Superior temporal gyrus (tissue), 1 donor: ENCODE measurements at regions not wholly inside any gene's neighbourhood (a gene's known extent, or its start where the extent isn't known, plus 50 kb on each side); places are given as distances from the start of the nearest gene placed in this dataset.

Experiments
- DNase-seq: peaks from one replicate; pipeline ENCODE4 v3.0.0-alpha.2; 2016; ENCODE audit errors: extremely low spot score

DNA sequence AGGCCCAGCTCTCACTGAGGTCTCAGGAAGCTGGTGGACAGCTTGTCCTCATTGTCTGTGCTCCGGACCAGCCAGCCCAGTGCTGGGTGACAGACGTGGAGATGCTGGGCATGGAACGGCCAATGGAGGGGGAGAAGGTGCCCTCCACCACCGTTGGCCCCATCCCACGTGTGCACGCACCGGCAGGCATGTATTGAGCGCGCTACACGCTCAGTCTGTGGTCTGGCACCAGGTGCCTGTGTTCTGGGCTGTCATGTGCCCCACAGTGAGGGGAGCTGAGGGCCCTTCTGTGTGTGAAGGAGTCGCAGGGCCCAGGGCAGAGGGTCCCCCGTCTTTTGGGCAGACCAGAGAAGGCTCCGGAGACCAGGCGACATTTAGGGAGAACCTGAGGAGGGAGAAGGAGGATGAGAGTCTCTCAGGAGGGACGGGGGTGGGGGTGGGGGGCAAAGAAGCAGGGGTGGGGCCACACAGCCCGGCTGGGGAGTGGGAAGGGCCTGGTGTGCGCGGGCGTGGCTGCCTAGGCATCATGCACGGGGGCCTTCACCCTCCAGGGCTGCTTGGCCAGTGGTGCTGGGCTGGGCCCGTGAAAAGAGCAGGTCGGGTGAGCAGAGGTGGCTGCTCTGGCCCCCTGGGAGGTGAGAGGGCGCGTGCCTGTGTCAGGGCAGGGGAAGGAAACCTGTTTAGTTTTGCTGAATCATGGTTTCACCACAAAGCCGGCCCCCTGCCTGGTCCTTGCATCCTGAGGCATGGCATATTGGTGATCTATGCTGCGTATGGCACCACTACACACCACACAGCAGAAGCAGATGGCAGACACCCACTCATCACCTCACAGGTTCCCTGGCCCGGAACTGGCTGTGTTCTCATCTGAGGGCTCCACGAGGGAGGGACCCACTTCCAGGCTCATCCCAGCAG is 86.7 kb upstream of the TTC34 start:
- DNase-seq = no peak

DNA sequence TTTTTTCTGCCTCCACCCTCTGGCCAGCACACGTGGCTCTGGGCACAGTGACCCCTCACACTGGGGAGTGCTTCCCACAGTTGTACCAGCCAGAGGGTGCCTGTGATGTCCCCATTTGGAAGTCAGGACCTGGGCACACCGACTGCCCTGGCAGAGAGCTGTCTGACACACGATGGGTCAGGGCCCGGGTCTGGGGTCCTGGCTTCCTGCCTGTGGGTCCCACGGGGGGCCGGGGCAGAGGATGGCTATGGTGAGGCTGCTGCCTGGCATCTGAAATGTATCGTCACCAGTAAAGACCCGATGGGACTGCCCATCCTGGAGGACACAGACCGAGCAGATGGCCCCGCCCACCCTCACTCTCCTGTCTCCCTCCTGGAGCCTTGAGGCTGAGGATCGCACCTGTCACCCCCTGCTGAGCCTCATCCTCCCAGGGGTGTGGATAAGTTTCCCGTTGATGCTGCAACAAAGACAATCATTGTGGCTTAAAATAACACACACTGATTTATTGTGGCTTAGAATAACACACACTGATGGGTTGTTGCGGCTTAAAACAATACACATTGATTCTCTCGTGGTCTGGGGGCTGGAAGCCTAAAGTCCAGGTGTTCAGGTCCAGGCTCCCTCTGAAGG is 88.8 kb upstream of the TTC34 start:
- DNase-seq = no peak

DNA sequence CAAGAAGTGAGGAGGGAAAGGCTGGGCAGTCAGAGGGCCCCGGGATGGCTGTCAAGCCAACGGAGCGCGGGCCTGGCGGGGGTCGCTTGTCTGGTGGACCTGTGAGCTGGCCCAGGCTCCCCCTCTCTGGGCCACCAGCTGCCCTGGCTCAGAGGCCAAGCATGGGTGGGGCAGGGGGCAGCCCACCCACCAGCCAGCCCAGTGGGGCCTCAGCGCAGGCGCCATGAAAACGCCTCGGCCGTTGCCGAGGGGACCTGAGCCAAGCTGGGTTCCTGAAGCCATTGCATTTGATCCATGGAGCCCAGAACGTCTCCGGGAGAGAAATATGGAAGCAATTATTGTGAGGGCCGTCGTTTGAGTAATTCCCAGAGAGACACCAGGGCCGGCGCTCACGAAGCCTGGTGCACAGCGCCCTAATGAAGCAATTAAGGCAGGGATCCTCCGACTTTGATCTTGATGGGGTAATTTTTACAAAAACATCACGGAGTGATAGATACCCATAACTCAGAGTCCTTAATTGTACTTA is 90.5 kb upstream of the TTC34 start:
- DNase-seq = no peak

DNA sequence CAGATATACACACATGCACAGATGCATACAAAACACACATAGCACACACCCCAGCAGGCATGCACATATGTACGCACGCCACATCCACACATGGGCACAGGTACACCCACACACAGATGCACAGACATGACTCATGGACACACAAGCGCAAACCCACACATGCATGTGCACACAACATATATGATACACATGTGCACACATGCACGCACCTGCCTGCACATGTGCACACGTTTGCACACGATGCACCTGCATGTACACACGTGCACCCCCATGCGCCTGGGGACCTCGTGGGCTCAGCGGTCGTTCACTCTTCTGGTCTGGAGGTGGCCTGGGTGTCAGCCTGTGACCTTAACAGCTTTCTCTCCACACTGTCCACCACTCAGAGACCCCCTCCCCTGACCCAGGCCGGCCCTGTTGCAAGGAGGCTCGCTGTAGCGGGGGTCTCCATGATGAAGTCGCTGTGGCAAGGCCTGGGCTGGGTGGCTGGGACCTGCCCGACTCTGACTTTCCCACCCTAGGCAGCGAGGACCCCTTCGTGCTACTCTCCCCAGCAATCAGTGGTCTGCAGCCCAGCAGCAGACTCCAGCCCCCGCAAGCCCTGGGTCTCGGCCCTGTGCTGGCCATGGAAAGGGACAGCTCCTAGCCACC is 92.1 kb upstream of the TTC34 start:
- DNase-seq = no peak

DNA sequence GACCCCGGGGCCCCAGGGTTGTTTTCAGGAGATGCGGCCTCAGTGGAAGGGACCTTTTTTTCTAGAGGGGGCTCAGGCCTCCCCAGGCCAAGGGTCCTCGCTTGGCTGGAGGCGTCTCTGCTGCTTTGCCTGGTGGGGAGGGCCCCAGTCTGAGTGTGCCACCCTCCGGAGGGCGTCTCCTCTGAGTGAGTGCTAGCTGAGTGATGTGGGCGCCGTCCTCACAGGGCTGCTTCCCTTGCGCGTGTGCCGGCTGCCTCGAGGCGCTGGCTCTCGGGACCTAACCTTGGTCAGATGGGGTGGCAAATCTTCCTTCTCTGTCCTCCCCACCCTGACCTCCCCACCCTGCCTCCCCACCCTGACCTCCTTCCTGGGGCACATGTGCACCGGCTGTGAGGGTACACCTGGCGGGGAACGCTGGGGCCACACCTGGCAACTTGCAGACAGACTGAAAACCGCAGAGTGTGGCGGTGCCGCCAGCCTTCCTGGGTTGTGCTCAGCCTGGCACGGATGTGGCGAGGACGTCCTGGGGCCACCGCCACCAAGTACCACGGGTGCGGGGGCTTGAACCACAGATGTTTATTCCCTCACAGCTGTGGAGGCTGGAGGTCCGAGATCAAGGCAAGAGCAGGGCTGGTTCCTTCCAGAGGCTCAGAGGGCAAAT is 93.0 kb upstream of the TTC34 start:
- DNase-seq = no peak

DNA sequence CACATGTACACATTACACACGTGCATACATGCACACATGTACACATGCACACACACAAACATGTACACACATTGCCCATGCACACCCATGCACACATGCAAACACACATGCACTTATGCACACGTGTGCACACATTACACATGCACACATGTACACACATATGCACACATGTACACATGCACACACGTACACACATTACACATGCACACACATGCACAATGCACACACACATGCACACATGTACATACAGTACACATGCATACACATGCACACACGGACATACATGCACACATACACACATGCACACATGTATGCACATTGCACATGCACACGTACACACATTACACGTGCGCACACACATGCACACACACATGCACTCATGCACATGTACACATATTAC is 95.3 kb upstream of the TTC34 start:
- DNase-seq = no peak

DNA sequence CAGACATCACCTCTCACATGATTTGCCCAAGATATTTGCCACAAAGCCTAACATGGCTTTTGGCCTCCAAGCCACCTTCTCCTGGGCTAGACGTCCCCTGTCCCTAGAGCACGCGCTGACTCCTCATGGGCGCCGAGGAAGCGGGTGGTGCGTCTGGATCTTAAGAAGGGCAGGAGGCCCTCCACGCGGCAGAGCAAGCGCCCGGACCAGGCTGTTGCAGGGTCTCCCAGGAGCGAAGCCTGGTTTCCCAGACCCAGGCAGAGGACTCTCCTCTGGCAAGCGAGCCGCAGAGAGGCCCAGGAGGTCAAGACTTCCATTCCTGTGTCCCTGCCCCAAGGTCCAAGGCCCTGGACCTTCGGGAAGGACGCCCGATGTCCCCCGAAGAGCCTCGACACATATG is 101.7 kb upstream of the TTC34 start:
- no peak for DNase-seq

DNA sequence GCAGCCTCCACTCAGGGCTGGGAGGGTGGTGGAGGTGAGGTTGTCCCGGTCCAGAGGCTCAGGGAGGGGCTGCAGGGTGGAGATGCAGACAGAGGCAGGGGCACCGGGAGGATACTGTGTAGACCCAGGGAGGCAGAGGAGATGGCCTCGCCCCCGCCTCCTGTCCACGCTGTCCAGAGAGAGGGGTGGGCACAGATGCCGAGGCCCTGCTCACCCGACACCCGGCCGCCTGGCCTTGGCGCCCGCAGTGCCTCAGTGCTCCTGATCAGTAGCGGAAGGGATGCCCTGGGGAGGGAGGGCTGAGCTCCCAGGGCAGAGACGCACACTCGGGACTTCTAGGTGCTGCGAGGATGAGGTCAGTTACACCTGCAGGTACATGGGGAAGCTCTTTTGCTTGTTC is 102.7 kb upstream of the TTC34 start:
- no peak for DNase-seq

DNA sequence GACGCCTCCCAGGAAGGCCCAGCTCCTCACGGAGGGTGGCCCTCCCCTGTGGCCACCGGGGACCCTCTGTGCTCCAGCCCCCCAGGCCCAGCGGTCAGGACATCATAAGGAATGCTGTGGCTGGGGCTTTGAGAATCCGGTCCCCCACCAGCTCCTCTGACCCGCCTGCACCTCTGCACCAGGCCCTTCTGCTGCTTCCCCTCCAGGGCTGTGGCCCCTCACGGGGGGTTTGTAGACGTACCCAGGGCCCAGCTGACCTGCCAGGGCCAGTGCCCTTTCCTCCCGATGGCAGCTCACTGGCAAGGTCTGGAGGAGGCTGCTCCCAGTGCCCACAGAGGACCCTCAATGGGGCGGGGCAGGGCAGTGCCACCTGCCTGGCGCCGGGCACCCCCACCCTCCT is 103.9 kb upstream of the TTC34 start:
- no peak for DNase-seq

DNA sequence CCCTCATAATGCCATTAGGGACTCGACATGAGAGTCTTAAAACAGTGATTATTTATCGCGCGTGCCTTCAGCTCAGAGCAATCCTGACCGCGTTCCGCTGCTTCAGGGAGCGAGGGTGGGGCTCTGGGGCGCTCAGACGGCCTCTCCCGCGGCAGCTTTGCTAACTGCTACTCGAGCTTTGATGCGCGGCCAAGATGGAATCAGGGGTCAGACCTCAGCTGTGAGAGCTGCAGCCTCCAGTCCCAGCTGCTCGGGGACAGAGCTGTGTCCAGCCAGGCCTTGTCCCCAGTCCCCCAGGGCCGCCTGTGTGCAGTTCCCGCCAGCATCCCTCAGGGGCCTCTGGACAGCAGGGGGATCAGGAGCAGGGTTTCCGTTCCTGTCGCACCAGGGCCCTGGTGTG is 104.6 kb upstream of the TTC34 start:
- peak; percentile 35 for DNase-seq

DNA sequence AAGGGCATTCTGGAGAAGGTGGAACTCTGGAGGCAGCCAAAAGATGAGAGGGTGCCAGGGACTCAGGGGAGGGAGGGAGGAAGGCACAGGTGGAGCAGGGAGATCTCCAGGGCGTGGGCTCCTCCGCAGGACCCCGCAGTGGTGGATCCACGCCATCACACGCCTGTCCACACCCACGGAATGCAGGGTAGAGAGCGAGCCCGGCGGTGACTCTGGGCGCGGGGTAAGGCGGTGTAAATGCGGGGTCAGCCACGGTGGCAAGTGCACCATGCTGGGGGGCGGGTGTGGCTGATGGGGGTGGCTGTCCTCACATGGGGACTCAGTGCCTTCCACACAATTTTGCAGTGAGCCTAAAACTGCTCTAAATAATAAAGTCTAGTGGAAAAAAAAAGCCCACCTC is 105.1 kb upstream of the TTC34 start:
- no peak for DNase-seq

DNA sequence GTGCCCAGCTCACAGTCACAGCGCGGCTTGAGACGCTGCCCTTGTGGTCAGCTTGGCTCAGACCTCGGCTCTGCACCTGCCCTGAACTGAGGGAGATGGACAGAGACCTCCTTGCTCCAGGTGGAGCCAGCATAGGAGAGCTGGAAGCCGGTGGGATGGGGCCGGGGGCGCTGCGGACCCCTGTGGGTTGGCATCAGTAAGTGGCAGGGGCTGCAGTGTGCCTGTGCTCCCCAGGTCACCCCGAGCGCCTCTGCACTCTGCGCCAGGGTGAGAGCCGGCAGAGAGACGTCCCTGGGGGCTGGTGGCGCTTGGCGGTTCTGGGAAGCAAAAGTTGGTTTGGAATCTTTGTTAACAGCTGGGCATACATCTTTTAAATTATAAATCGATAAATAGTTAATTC is 105.6 kb upstream of the TTC34 start:
- no peak for DNase-seq

DNA sequence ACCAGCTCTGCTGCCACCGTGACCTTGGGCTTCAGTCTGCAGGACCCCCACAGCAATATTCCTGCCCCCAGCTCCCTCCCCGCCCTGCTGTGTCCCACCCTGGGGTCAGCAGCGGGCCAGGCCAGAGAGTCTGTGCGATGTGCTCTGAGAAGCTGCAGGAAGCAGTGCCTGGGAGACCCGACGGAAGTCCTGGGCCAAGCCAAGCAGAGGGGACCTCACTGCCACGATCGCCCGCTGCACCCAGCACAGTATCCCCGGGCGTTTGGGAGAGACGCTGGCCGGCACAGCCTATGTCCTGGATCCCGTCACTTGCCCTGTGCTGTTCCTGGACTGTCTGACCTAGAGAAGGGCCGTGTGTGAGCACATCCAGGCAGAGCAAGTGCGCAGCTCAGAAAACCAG is 106.6 kb upstream of the TTC34 start:
- no peak for DNase-seq

DNA sequence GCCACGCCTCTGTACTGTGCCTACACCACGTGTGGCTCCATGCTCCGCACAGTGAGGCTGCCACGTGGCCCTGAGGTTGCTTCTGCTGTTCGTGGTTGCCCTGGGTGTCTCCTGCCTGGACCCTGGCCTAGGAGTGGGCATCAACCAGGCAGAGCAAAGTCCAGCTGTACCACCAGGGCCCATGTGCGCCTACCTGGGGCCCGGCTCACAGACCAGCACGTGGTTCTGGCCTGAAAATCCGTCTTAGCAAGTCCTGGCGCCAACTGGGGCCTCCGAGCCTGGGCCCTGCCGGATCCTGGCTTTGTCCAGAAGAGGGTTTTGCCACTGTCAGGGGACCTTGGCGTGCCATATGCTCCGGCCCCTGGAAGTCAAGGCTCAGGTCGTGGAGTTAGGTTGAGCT is 107.1 kb upstream of the TTC34 start:
- DNase-seq = no peak

DNA sequence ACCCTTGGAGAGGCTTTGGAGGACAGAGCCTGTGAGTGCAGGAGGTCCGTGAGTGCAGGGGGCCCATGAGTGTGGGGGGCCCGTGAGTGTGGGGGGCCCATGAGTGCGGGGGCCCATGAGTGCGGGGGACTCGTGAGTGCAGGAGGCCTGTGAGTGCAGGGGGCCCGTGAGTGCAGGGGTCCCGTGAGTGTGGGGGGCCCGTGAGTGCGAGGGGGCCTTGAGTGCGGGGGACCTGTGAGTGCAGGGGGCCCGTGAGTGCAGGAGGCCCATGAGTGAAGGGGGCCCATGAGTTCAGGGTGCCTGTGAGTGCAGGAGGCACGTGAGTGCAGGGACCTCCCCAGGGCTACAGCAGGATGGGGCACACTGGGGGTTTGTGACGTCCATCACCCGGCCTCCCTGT is 108.3 kb upstream of the TTC34 start:
- DNase-seq = no peak

DNA sequence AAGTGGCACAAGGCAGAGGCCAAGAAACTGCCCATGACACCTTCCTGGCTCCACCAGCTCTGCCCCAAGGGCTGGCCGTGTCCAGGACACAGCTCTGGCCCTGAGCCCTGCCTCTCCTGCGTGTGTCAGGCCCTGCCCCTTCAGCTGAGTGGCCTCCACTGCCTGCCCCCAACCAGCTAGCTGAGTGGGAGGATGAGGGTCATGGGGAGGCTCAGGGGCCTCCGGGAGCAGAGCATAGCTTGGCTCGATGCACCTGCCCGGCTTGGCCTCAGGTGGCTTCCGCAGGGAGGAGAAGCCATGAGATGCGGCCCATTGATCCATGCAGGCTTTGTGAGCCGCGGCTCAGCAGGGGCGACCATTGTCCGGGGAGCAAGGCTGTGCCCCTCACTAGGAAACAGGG is 108.7 kb upstream of the TTC34 start:
- no peak for DNase-seq

DNA sequence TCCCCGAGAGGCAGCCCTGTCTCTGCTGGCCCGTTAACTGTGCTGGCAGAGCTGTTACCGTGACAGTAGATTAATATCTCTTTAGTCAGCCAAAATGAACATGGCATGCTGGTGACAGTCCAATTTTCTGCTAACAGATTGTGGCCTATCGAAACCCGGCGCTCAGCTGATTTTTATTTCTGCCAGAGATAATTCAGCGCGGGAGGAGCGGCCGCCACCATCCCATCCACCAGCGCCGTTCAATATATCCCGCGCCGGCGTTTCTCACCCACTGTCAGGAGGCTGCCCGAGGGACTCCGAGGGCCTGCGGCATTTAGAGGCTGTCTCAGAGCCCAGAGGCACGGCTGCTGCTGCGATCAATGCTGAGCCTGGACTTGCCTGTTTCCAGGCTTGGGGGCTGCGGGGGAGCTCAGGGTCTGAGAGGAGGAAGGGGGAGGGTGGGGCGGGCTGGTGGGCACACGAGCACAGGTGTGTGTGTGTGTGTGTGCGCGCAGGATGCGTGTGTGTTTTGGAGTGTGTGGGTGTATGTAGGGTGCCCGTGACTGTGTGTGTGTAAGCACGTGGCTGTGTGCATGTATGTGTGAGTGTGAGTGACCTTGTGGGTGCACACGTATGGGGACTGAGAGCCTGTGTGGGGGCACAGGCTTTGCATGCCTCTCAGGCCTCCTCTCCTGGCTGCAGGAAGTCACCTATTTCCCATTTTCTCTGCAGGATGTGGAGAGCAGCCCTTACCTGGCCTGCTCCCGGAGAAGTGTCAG is 109.7 kb upstream of the ACTRT2 start:
- no peak for DNase-seq

DNA sequence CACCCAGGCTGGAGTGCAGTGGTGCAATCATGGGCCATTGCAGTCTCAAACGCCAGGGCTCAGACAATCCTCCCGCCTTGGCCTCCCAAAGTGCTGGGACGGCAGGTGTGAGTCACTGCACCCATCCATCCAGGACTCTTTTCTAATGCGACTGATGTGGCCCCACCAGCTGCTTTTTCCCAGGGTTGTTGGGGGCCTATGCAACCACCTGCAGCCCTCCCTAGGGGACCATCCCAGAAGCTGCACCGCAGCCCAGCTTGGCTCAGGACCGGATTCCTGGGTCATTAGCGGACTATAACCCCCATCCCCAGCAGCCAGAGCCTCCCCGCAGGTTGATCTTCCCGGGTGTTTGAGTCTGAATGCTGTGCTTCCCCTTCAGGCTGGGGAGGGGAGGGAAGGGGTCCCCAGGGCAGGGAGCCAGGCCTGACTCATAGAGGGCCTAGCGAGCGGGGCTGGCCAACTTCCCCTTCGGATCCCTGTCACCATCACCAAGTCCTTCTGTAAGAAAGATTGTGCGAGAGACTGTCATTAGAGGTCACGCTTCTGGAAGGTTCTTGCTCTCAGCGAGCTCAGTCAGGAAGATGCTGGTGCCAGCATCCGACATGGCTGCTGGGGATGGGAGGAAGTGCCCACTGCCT is 108.7 kb upstream of the ACTRT2 start:
- no peak for DNase-seq

DNA sequence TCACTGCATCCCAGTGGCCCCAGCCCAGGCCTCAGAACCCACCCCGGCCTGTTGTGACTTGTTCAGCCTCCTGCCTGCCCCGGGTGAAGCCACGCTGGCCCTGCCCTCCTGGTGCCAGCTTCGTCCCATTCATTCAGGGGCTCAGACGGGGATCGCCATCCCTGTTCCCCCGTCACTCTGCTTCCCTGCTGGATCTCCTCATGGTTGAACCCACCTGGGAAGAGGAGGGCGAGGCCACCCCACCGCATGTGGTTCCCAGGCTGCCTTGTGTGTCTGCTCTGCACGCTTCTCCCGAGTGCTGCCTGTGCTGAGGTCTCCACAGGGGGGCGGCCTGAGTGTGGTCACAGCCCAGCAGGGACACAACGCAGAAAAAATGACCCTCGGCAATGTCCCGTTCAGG is 108.2 kb upstream of the ACTRT2 start:
- no peak for DNase-seq

DNA sequence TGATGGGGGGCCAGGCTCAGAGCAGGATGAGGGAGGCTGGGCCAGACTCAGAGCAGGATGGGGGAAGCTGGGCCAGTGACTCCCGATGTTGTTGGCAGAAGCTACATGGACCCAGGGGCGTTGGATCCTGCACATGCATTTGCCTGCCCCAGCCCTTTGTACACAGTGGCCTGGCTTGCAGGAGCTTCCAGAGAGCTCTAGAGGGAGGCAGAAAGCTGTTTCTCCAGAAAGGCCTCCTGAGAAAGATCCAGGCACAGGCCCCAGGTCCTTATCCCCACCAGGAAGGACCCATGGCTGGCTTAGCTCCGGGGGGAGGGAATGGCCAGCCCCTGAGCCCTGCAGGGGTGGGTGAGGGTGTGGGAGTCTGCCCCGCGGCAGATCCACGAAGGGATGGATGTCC is 106.6 kb upstream of the ACTRT2 start:
- DNase-seq = peak; percentile 63

DNA sequence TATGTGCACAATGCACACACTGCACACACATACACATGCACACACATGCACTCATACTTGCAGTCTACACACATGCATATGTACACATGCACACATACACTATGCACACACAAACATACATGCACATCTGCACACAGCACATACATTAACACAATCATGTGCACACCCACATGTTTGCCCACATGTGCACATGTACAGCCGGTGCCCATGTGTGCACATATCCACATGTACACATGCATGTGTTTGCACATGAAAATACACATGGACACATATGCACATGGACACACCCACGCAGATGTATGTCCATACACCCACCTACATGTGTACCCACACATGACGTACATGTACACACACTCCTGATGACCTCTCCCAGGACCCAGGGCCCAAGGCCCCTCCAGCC is 105.1 kb upstream of the ACTRT2 start:
- DNase-seq = no peak
